ENCODE measurements at regions not wholly inside any gene's neighbourhood (a gene's known extent, or its start where the extent isn't known, plus 50 kb on each side); places are given as distances from the start of the nearest gene placed in this dataset.

- TF ChIP-seq, protein P1, sequence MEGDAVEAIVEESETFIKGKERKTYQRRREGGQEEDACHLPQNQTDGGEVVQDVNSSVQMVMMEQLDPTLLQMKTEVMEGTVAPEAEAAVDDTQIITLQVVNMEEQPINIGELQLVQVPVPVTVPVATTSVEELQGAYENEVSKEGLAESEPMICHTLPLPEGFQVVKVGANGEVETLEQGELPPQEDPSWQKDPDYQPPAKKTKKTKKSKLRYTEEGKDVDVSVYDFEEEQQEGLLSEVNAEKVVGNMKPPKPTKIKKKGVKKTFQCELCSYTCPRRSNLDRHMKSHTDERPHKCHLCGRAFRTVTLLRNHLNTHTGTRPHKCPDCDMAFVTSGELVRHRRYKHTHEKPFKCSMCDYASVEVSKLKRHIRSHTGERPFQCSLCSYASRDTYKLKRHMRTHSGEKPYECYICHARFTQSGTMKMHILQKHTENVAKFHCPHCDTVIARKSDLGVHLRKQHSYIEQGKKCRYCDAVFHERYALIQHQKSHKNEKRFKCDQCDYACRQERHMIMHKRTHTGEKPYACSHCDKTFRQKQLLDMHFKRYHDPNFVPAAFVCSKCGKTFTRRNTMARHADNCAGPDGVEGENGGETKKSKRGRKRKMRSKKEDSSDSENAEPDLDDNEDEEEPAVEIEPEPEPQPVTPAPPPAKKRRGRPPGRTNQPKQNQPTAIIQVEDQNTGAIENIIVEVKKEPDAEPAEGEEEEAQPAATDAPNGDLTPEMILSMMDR (IDR thresholded peaks at IDR 0.05; ENCODE audit: poor library complexity, severe bottlenecking): no peak
- no peak for DNase-seq (ENCODE audit: low spot score)
- peaks cover 10% of the 10 kb centered on the region for H3K27me3 ChIP-seq (ENCODE audit: insufficient read depth, poor library complexity, severe bottlenecking)
- H3K4me1 ChIP-seq (ENCODE audit: insufficient read depth, poor library complexity, severe bottlenecking): no peaks in the 10 kb centered on the region
- no peak overlapping the region for H3K4me3 ChIP-seq (ENCODE audit: severe bottlenecking)
- H3K27ac ChIP-seq (ENCODE audit: poor library complexity, severe bottlenecking): no peak overlapping the region
- no peaks in the 10 kb centered on the region for H3K9me3 ChIP-seq (ENCODE audit: severe bottlenecking)
- no peak for ATAC-seq (ENCODE audit: low read depth)
- no peaks in the 10 kb centered on the region for H3K36me3 ChIP-seq (ENCODE audit: low read depth)
Observed at GRCh38 chr1:73637264-73637663, 560.7 kb downstream of the LRRIQ3 start.

- Histone ChIP-seq H3K36me3 (ENCODE audit: low read depth) (no peaks in the 10 kb centered on the region), H3K27ac (ENCODE audit: poor library complexity, severe bottlenecking) (no peak overlapping the region), H3K9me3 (ENCODE audit: severe bottlenecking) (no peaks in the 10 kb centered on the region), H3K27me3 (ENCODE audit: insufficient read depth, poor library complexity, severe bottlenecking) (peaks cover 6% of the 10 kb centered on the region), H3K4me1 (ENCODE audit: insufficient read depth, poor library complexity, severe bottlenecking) (no peaks in the 10 kb centered on the region), H3K4me3 (ENCODE audit: severe bottlenecking) (no peak overlapping the region)
- TF ChIP-seq, protein P1 (IDR thresholded peaks at IDR 0.05; ENCODE audit: poor library complexity, severe bottlenecking): peak; percentile 10
- DNase-seq (ENCODE audit: low spot score) (no peak), ATAC-seq (ENCODE audit: low read depth) (no peak)
Observed at GRCh38 chr1:73635021-73635420, 563.0 kb downstream of the LRRIQ3 start.

DNA sequence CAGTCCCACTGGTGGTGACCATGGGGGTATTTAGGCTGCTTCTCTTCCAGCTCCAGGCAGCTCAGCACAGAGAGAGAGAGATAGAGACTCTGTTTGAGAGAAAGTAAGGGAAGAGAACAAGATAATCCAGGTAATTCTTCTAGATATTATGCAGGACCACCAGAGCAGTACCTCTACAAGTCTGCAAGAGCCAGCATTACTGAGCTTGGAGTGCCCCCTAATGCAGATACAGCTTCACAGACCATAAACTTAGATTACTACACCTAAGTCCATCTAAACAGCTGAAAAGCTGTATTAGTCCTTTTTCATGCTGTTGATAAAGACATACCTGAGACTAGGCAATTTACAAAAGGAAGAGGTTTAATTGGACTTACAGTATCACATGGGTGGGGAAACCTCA is 570.3 kb downstream of the LRRIQ3 start:
- H3K4me1 ChIP-seq (ENCODE audit: insufficient read depth, poor library complexity, severe bottlenecking): no peaks in the 10 kb centered on the region
- H3K27me3 ChIP-seq (ENCODE audit: insufficient read depth, poor library complexity, severe bottlenecking): peaks cover 3% of the 10 kb centered on the region
- DNase-seq (ENCODE audit: low spot score): no peak
- no peak for ATAC-seq (ENCODE audit: low read depth)
- H3K4me3 ChIP-seq (ENCODE audit: severe bottlenecking): no peak overlapping the region
- H3K27ac ChIP-seq (ENCODE audit: poor library complexity, severe bottlenecking): no peak overlapping the region
- no peaks in the 10 kb centered on the region for H3K36me3 ChIP-seq (ENCODE audit: low read depth)
- TF ChIP-seq, protein P1 (IDR thresholded peaks at IDR 0.05; ENCODE audit: poor library complexity, severe bottlenecking): no peak
- H3K9me3 ChIP-seq (ENCODE audit: severe bottlenecking): no peaks in the 10 kb centered on the region

DNA sequence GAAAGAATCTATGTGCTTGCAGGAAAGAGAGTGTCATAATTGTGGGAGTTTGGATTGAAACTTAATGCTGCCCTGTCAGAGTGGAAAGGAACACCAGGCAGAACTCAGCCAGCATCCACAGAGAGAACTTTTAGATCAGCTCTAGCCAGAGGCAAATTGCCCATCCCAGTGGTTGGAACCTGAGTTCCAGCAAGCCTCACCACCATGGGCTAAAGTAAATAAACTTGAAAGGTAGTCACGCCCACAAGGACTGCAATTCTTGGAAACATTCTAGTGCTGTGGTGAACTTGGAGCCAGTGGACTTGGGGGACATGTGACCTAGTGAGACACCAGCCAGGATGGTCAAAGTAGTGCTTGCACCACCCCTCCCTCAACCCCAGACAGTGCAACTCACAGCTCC is 571.6 kb downstream of the LRRIQ3 start:
- TF ChIP-seq, protein P1 (IDR thresholded peaks at IDR 0.05; ENCODE audit: poor library complexity, severe bottlenecking): no peak
- no peak for ATAC-seq (ENCODE audit: low read depth)
- H3K4me1 ChIP-seq (ENCODE audit: insufficient read depth, poor library complexity, severe bottlenecking): no peaks in the 10 kb centered on the region
- H3K27me3 ChIP-seq (ENCODE audit: insufficient read depth, poor library complexity, severe bottlenecking): no peaks in the 10 kb centered on the region
- no peaks in the 10 kb centered on the region for H3K36me3 ChIP-seq (ENCODE audit: low read depth)
- DNase-seq (ENCODE audit: low spot score): no peak
- H3K27ac ChIP-seq (ENCODE audit: poor library complexity, severe bottlenecking): no peak overlapping the region
- H3K4me3 ChIP-seq (ENCODE audit: severe bottlenecking): no peak overlapping the region
- no peaks in the 10 kb centered on the region for H3K9me3 ChIP-seq (ENCODE audit: severe bottlenecking)

DNA sequence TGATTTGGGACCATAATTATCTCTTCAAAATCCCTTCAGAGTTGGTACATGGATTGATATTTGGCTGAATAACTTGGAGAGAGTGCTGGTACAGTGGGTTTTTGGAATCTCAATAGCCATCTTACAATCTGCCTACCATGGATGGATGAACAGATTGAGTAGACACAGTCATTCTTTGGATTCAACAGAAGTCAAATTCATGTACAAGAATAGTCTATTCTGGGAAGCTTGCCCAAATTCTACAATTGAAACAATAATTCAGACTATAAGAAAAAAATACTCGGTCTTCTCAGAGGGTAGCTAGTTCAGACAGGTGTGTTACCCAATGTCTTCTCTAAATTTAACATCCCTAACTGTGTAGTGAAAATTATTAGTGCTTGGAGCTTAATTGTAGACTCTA is 574.0 kb downstream of the LRRIQ3 start:
- Histone ChIP-seq H3K27ac (ENCODE audit: poor library complexity, severe bottlenecking) (no peak overlapping the region), H3K4me1 (ENCODE audit: insufficient read depth, poor library complexity, severe bottlenecking) (no peaks in the 10 kb centered on the region), H3K4me3 (ENCODE audit: severe bottlenecking) (no peak overlapping the region), H3K36me3 (ENCODE audit: low read depth) (no peaks in the 10 kb centered on the region), H3K9me3 (ENCODE audit: severe bottlenecking) (no peaks in the 10 kb centered on the region), H3K27me3 (ENCODE audit: insufficient read depth, poor library complexity, severe bottlenecking) (no peaks in the 10 kb centered on the region)
- TF ChIP-seq, protein P1 (IDR thresholded peaks at IDR 0.05; ENCODE audit: poor library complexity, severe bottlenecking): no peak
- no peak for DNase-seq (ENCODE audit: low spot score)
- no peak for ATAC-seq (ENCODE audit: low read depth)

Data from RWPE2 (cell line).